OCI-LY1 (cell line): ENCODE measurements at regions not wholly inside any gene's neighbourhood (a gene's known extent, or its start where the extent isn't known, plus 50 kb on each side); places are given as distances from the start of the nearest gene placed in this dataset.

Source experiments
- H2AFZ ChIP-seq: fragments of 200-600 bp; sonication (generic), shearing (Covaris generic); 2 replicates; pipeline ENCODE4 v1.6.0; 2014; ENCODE audit warnings: antibody characterized with exemption, mild to moderate bottlenecking, low read length
- H3F3A ChIP-seq: fragments of 200-600 bp; sonication (generic), shearing (Covaris generic); 2 replicates; pipeline ENCODE4 v1.6.0; 2014; ENCODE audit warnings: mild to moderate bottlenecking, antibody characterized with exemption, low read length, moderate library complexity; ENCODE audit not compliant: insufficient read depth
- H3K27ac ChIP-seq: fragments of 200-600 bp; sonication (generic); 2 replicates; pipeline ENCODE4 v1.5.1; 2014; ENCODE audit warnings: low read length, mixed run types, mild to moderate bottlenecking, low read depth; ENCODE audit not compliant: poor library complexity, severe bottlenecking
- H3K27me3 ChIP-seq: fragments of 200-600 bp; sonication (generic); 2 replicates; pipeline ENCODE4 v1.6.0; 2014; ENCODE audit warnings: antibody characterized with exemption, mild to moderate bottlenecking, low read length, moderate library complexity; ENCODE audit not compliant: insufficient read depth
- H3K36me3 ChIP-seq: fragments of 200-600 bp; sonication (generic); 2 replicates; pipeline ENCODE4 v1.6.1; 2014; ENCODE audit warnings: mild to moderate bottlenecking, antibody characterized with exemption, low read length, moderate library complexity, mixed read lengths; ENCODE audit not compliant: insufficient read depth
- H3K4me1 ChIP-seq: fragments of 200-600 bp; sonication (generic); 2 replicates; pipeline ENCODE4 v1.5.1; 2014; ENCODE audit warnings: mild to moderate bottlenecking, low read length, moderate library complexity; ENCODE audit not compliant: insufficient read depth, severe bottlenecking
- H3K4me2 ChIP-seq: fragments of 200-600 bp; sonication (generic), shearing (Covaris generic); 2 replicates; pipeline ENCODE4 v1.6.1; 2014; ENCODE audit warnings: low read length
- H3K4me3 ChIP-seq: fragments of 200-600 bp; sonication (generic); 2 replicates; pipeline ENCODE4 v1.5.1; 2014; ENCODE audit warnings: low read length, low read depth, mild to moderate bottlenecking, mixed read lengths; ENCODE audit not compliant: poor library complexity, severe bottlenecking
- H3K79me2 ChIP-seq: fragments of 200-600 bp; shearing (Covaris generic); 2 replicates; pipeline ENCODE4 v1.6.1; 2016; ENCODE audit warnings: mixed run types, low read length, mixed read lengths; ENCODE audit not compliant: insufficient read depth
- H3K9ac ChIP-seq: fragments of 200-600 bp; sonication (generic), shearing (Covaris generic); 2 replicates; pipeline ENCODE4 v1.6.1; 2014; ENCODE audit warnings: mild to moderate bottlenecking, low read length, mixed read lengths
- H3K9me2 ChIP-seq: fragments of 200-600 bp; sonication (generic), shearing (Covaris generic); 2 replicates; pipeline ENCODE4 v1.6.1; 2014; ENCODE audit warnings: low read depth, mild to moderate bottlenecking, low read length, mixed read lengths
- H3K9me3 ChIP-seq: fragments of 200-600 bp; shearing (Covaris generic); 2 replicates; pipeline ENCODE4 v1.6.1; 2014; ENCODE audit warnings: low read length, mixed read lengths
- H4K20me1 ChIP-seq: fragments of 200-600 bp; sonication (generic), shearing (Covaris generic); 2 replicates; pipeline ENCODE4 v1.6.0; 2016; ENCODE audit warnings: mild to moderate bottlenecking, low read length; ENCODE audit not compliant: insufficient read depth
- CTCF ChIP-seq: fragments of 200-600 bp; sonication (generic), shearing (Covaris generic); IDR thresholded peaks from 2 replicates; pipeline ENCODE4 v1.5.1; 2017; ENCODE audit warnings: mild to moderate bottlenecking, antibody characterized with exemption, low read length, moderate library complexity, mixed read lengths
- EZH2 ChIP-seq: fragments of 200-600 bp; sonication (generic), shearing (Covaris generic); IDR thresholded peaks from 2 replicates; pipeline ENCODE4 v1.8.0; 2017; ENCODE audit warnings: borderline replicate concordance, mixed run types, mild to moderate bottlenecking, antibody characterized with exemption, low read length, moderate library complexity, mixed read lengths

DNA sequence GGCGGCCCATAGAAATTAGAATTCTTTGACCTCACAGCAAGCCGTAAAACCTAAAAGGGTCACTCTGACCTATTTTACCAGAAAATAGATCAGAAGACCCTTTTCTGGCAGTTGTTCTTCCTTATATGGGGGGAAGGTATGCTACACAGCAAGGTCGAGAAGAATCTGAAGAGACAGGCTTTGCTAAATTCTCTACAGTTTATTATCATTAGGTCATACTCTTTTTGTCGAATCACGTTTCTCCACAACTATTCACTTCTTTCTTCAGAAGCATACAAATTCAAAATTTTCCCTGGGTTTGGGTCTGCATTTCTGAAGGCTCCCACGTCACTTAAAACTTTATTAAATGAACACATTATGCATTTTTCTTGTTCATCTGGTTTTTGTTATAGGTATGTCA is 229.5 kb upstream of the GRM7 start:
- Histone ChIP-seq H3K4me1 (no peaks in the 10 kb centered on the region), H3K27me3 (no peaks in the 10 kb centered on the region), H3K36me3 (no peaks in the 10 kb centered on the region), H3K4me2 (no peak overlapping the region), H3K9me2 (no peaks in the 10 kb centered on the region), H3K27ac (no peak overlapping the region), H4K20me1 (no peaks in the 10 kb centered on the region), H2AFZ (no peak overlapping the region), H3K79me2 (no peaks in the 10 kb centered on the region), H3K9me3 (no peaks in the 10 kb centered on the region), H3K4me3 (no peak overlapping the region), H3F3A (no peaks in the 10 kb centered on the region), H3K9ac (no peak overlapping the region)
- no peak for TF ChIP-seq EZH2
- TF ChIP-seq CTCF, result no peak

GRCh38 chr3:6640907-6641306 is 220.0 kb upstream of the GRM7 start:
- H3K9me3 ChIP-seq, result no peaks in the 10 kb centered on the region
- TF ChIP-seq CTCF (no peak), EZH2 (no peak)
- H3F3A ChIP-seq, result no peaks in the 10 kb centered on the region
- no peaks in the 10 kb centered on the region for H3K36me3 ChIP-seq
- H3K27ac ChIP-seq, result no peak overlapping the region
- H3K4me2 ChIP-seq, result no peak overlapping the region
- H3K4me3 ChIP-seq, result no peak overlapping the region
- no peaks in the 10 kb centered on the region for H3K4me1 ChIP-seq
- H3K79me2 ChIP-seq, result no peaks in the 10 kb centered on the region
- H4K20me1 ChIP-seq, result no peaks in the 10 kb centered on the region
- no peak overlapping the region for H3K9ac ChIP-seq
- no peaks in the 10 kb centered on the region for H3K27me3 ChIP-seq
- H3K9me2 ChIP-seq, result no peaks in the 10 kb centered on the region
- H2AFZ ChIP-seq, result no peak overlapping the region

DNA sequence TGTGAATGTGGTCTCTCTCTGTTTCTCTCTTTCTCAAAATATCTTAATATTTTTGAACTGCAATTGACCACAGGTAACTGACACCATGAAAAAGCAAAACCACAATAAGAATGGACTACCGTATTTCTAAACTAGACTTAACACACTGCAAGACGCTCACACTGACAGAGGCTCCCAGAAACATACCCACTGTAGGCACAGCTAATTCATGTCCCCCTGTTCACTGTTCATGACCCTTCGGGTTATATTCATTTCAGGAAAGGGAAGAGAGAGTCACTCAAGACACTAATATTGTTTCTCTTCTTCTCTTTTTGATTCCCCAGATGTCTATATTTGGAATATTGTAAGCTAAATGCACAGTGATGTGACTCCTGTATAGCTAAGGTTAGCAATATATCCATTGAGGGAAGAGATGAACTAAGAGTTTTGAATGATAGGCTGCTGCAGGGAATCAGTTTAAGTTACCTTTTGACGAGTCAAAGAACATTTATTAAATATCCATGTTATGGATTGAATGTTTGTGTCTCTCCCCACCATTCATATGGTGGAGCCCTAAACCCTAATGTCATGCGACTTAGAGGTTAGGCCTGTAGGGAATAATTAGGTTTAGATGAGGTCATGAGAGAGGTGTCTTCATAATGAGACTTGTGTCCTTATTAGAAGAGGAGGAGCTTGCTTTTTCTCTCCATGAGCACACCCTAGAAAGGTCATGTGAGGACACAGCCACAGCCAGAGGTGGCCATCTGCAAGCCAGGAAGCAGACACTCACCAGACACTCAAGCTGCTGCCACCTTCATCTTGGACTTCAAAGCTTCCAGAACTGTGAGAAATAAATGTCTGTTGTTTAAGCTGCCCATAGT is 216.6 kb upstream of the GRM7 start:
- H3K4me2 ChIP-seq, result no peak overlapping the region
- no peak overlapping the region for H3K4me3 ChIP-seq
- H3K36me3 ChIP-seq, result no peaks in the 10 kb centered on the region
- no peak overlapping the region for H3K9ac ChIP-seq
- no peaks in the 10 kb centered on the region for H3F3A ChIP-seq
- no peaks in the 10 kb centered on the region for H3K4me1 ChIP-seq
- TF ChIP-seq CTCF (no peak), EZH2 (no peak)
- no peaks in the 10 kb centered on the region for H3K27me3 ChIP-seq
- H4K20me1 ChIP-seq, result no peaks in the 10 kb centered on the region
- no peaks in the 10 kb centered on the region for H3K9me2 ChIP-seq
- H3K9me3 ChIP-seq, result no peaks in the 10 kb centered on the region
- H3K79me2 ChIP-seq, result no peaks in the 10 kb centered on the region
- H3K27ac ChIP-seq, result no peak overlapping the region
- H2AFZ ChIP-seq, result no peak overlapping the region
